HG02798 (cell line): ENCODE measurements at regions not wholly inside any gene's neighbourhood (a gene's known extent, or its start where the extent isn't known, plus 50 kb on each side); places are given as distances from the start of the nearest gene placed in this dataset.
"Not testable (repeated sequence)": the region's sequence is repeated elsewhere in the genome, so short reads cannot be mapped to it uniquely, and the experiment has no call there.

Experiments
- ATAC-seq: cut with Tn5 transposase; IDR thresholded peaks from one replicate; pipeline ENCODE4 v1.9.1; 2021; ENCODE audit warnings: mild to moderate bottlenecking; ENCODE audit not compliant: unreplicated experiment, poor library complexity

DNA sequence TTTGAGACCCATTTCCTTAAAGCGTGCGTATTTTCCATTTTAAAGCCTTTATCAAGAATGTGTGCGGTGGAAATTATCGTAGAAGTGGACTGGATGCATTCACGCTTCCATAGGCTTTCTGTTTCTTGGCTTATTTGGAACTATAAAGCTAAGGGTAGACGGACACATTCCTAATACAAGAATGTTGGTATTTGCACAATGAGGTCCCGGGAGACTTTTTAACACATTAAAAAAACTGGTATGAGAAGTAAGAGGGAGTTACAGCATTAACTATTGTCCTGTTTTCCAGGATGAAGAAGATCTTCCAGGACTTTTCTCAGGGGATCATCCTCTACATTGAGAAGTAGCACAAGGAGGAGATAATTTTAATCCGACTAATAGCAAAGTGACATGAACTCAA is 653.0 kb downstream of the MTRR start:
- no peak for ATAC-seq

DNA sequence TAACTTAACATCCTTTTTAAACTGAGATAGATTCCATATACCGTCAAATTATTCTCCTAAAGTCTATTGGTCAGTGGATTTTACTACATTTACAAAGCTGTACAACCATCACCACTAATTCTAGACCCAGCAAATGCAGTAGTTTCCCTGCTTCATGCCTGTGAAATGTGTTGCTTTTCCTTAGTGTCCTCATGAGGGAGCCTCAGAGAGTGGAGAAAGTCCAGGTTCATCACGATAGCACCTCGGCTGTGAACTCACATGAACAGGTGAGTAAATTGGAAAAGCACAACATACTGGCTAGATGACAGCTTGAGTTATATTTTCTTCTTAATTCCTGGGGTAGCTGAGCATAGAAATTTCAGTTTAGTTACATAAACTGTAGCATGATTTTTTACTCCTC is 653.7 kb downstream of the MTRR start:
- no peak for ATAC-seq

DNA sequence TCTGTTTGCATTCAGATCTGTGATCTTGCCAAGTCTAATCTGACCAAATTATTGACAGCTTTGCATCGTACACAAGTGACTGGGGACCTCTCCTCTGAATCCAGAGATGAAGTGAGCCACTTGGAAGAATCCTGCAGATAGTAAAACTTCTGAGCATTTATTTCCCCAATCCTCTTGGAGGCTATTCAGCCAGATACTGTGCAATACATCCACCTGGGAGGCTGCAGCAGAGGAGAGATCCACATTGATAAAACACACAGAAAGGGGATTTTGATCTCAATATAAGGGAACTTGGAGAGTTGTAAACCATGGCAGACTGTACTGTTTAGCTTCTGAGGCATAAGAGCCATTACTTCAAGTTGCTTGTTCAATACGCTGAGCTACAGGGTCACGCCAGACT is 654.6 kb downstream of the MTRR start:
- no peak for ATAC-seq

DNA sequence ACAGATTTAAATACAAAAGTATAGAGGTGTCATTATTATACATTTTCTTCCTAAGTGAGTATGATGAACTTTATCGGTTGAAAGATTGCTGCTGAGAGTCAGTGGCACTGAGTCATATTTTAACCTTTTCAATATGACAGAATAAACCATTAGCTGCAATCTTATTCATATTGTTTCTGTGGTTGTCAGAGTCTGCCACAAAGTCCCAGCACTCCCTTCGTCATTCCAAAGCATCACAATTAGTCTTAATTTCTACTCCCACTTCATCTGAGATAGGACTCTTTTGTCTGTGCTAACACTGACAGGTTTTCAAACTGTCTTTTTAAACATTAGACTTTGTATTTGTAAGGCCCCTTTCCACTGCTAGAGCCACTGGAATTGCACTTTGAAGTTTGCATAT is 656.9 kb downstream of the MTRR start:
- no peak for ATAC-seq

DNA sequence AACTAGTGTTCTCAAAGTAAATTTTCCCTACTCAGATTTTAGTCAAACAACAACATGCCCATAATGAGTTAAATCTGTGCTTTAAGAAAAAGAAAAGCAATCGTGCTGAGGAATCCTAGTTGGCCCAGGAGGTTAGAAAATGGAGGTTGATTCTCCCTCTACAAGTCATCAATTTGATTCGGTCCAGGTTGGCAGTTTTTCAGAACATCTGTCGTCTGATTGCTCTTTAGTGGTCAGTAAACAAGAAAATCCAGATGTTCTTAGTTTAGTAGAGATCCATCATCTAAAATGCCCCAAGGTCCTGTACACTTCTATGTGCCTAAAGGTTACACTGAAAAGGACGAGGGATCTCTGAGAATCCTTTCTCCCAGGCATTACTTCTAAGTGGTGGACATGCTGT is 659.2 kb downstream of the MTRR start:
- ATAC-seq = no peak

DNA sequence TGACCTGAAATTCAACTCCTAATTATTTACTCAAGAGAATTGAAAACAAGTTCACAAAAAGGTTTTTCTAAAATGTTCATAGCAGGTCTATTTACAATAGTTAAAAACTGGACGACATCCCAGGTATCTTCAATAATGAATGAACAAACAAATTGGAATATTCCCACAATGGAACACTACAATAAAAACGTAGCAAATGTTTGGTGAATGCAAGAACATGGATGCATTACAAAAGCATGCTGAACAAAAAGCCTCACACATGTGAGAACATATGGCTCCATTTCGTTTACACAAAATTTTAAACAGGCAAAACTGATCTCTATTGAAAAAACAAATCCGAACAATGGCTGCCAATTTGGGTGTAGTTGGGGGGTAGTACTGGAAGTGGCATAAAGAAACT is 669.9 kb downstream of the MTRR start:
- no peak for ATAC-seq

DNA sequence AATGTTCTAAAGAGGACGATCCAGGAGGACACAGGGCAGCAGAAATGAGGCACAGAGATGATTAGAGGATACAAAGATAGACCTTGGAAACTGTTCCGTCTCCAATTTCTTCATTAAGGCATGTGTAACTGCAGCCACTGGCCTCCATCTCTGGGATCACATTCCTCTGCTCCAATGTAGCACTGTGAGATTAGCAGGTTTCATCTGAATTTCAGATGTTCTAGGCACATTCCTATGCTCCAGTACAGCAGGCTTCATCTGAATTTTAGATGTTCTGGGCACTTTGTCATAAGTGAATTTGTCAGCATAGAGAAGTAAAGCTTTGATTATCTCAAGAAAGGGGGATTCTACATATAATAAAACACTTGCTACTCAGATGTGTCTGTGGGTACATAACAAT is 671.4 kb downstream of the MTRR start:
- ATAC-seq = no peak

DNA sequence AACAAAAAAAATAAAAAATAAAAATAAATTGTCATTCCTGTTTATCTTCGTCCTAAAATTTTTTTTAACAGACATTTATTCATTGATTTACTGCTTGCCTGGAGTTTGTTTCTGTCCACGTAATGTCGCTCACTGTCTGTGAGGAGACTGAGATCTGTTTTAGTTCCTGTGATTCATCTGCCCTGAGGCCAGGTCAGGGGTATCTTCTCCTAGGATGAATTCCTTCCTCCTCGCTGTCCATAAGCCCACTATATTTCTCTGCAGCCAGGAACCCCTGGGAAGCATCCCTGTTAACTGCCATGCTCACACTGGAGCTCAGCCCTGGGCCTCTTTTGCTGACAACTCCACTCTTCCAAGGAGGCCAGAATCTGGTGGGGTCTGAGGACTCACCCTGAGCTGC is 682.0 kb downstream of the MTRR start:
- ATAC-seq = no peak

DNA sequence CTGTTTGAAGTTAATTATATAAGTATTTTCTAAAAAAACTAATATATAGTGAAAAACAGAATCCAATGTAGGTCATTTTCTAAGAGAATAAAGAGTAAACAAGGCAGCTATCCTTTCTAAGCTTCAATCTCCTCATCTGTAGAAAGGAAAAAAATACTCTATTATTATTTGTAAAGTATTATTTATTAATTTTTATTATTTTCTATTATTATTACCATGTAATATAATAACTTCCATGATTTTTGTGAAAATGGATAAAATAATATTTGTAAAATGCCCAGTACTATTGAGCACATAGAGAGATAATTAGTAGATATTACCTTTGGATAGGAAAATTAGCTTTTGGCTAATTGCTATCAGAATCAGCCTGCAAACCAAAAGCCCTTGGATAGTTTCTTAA is 684.4 kb downstream of the MTRR start:
- ATAC-seq = no peak

DNA sequence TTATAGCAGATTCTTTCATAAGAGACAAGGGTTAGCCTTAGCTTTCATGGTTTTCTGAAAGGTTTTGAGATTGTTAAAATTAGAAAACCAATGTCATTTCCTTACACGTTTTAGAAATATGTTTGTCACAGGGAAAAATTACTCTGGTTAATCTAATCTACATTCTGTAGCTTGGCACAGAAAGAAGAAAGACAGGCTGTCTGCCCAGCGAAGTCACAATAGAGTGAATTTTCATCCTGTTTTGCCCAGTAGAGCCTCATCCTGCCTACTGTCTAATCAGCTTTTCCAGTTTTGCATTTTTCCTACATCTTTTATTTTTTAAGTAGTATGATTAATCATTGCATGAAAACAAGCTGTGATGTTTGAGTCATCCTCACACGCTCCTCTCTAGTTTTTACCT is 688.8 kb downstream of the MTRR start:
- ATAC-seq = no peak

DNA sequence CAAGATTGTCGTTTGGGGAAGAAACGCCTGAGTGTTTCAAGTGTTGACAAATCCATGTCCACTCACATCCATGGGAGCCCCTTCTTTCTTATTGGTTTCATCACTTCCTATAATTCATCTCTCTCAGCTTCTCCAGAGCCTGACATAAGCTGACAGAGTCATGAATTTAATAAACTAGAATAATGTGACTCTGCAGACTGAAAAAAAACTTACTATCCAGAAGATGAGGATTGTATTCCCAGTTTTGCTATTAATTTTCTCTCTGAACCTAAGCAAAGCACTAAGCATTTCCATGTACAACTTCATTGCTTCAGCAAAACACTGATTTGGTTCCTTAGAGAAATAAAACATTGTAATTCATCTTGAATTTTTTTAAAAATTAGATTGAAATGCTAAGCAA is 691.8 kb downstream of the MTRR start:
- no peak for ATAC-seq

DNA sequence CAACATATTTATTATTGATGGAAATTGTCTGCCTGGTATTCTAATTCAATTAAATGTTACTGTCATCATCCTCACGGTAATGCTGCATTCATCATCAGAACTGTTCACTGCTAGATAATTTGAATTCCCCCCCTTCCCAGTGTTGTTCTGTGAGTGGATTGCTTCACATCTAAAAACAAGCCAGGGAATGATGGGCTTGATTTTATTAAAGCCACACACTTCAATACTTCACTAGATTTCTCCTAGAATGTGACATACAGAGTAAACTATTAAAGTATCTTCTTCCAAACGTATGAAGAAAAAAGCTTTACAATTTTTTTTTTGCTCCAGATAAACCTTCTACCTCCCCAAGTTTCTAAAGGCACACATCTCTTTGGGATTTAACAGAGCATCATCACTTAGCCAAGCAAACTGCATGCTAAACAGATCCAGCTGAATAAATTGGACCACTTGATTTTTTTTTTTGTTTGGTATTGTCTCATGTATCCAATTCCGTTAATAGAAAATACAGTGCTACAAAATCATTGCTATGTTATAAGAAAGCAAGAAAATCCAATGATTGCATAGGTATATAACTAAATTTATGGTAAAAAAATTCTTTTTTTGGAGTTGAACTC is 692.4 kb downstream of the MTRR start:
- ATAC-seq = no peak

DNA sequence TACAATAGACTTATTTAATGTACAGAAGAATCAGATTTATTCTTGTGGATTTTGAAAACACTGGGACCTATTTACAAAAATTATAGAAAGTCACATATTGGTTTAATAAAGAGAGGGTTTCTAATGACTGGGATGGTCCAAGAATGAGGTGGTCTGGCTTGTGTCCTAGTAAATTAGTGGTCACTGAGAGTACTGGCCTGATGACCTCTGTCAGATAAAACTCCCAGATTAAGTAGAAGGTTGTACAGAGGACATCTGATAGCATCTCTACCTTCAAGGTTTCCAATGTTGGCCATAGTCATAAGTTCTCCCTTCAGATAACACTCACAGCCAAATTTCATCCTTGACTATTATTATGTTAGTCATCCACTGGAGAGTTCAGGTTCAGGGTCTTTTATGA is 692.9 kb downstream of the MTRR start:
- no peak for ATAC-seq

DNA sequence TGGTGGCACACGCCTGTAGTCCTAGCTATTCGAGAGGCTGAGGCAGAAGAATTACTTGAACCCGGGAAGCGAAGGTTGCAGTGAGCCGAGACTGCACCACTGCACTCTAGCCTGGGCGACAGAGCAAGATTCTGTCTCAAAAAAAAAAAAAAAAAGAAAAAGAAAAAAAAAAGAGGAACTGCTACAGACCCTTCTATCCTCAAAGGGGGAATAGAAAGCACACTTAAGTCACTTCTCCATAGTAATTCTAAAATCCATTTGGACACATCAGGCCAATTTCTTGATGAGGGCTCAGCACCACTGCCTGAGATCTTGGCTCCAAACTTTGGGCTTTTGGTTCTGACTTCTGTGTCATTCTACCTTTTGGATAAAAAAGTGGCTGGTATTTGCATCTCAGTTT is 694.6 kb downstream of the MTRR start:
- ATAC-seq = not testable (repeated sequence)

DNA sequence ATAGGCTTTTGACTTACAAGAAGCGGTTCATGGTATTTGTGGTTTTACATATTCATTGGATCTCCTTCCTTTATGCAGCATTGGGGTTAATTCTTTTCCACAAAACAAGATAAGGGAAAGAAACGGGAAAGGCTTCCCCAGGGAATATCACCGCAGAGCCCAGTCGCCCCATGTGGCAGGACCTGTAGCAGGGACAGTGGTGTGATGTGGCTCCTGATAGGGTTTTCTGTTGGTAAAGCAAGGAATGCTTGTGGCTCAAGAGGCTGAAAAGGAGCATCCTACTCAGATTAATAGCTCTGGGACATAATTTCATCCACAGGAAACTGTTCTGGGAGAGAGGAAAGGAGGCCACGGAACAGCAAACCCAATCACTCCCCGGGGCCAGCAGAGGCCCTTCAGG is 699.9 kb downstream of the MTRR start:
- no peak for ATAC-seq

DNA sequence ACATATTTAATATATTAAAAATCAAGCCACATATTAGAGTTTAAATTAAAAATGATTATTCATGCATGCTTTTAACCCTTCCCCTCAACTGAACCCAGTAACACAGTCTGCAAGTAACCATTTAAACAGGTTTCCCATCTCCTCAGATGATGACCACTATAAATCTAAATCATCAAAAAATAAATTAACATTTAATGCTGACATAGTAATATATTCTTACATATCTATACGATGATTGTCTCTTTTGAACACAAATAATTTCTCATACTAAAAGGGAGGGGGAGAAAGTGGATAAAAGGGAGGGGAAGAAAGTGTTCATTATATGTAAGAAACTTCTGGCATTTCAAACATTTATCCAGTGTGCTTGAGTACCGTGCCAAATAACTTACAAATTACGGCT is 701.6 kb downstream of the MTRR start:
- no peak for ATAC-seq

DNA sequence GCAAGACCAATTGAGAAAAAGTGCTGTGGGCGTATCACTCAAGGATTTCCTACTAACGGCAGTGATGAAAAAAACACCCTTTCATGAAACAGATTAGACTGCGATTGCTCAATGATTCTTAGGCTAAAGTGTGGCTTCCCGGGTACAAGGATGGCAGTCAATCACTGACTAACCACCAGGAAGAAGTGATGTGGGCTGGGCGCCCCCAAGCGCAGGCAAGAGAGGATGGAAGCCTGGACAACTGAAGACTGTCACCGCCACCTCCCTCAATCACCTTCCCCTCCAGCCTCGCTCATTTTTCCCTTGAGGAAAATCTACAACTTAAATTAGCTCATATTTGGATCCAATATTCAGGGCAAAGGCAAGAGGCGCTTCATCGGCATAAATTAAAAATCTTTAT is 707.2 kb downstream of the MTRR start:
- no peak for ATAC-seq

DNA sequence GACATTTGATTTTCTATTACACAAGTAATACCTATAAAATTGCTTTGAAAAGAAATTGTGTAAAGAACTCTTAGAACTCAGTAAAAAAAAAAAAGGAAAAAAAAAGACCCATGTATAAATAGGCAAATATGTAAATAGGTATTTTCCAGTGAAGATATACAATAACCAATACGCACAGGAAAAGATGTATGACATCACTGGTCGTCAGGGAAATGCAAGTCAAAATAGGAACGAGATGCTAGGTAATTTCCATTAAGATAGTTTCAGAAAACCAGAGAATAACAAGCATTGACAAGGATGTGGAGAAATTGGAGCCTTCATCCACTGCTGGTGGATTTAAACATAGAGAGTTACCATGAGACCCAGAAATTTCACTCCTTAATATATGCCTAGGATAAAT is 708.8 kb downstream of the MTRR start:
- ATAC-seq = peak; percentile 79

DNA sequence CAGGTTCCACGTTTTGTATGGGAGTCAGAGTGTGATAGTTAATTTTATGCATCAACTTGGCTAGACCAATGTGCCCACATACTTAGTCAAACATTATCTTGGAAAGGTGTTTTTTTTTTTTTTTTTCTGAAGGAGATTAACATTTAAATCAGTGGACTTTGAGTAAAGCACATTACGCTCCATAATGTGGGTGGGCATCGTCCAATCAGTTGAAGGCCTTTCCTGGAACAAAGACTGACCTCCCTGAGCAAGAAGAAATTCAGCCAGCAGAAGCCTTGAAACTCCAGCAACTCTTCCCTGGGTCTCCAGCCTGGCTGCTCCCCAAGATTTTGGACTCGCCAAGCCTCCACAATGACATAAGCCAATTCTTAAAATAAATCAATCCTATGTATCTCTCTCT is 711.4 kb downstream of the MTRR start:
- no peak for ATAC-seq

DNA sequence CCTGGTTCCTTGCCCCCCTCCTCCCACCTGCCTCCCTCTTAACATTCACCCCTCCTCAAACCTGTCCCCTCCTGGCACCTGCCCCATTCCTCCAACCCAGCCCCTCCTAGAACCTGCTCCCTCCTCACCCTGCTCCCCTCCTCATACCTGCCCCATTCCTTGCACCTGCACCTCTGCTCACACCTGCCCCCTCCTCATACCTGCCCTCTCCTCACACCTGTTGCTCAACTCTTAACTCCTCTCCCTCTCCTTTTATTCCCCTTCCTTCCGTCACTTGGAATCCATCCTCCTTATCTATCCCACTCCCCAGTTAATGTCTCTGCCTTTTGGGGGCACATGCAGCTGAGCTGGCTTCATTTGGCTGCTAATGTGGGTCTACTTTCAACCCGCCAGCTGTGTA is 712.1 kb downstream of the MTRR start:
- no peak for ATAC-seq

DNA sequence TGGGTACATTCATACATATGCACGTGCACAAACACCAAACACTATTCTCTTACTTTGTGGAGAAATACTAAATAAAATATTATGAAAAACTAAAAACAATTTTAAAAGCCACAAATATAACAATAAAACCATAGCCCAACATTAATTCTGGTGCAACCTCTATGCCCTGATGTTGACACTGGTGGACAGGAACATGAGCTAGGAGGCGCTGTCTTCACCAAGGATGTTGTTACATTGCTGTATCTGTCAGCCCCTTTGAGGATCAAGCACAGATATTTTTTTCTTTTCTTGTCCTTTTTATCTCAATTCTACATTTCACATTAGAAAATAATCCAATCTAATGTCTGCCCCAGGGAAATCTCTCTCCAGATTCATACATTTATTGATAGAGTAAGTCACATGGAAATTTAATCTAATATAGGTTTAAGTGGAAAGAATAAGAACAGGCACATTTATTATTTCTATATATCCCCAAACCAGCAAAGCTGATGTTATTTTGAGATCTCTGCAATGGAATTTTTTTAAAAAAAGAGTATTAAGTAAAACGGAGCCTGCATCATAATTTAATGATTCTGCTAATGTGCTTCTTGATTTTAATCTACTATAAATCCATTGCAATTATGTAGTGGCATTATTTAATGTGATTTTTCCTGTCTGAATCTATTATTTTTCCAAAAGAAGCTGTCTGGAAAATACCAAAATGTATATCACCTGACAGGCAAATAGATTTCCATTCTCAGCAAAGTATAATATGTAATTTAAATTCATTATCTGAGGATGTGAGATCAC is 716.5 kb downstream of the MTRR start:
- ATAC-seq = no peak

DNA sequence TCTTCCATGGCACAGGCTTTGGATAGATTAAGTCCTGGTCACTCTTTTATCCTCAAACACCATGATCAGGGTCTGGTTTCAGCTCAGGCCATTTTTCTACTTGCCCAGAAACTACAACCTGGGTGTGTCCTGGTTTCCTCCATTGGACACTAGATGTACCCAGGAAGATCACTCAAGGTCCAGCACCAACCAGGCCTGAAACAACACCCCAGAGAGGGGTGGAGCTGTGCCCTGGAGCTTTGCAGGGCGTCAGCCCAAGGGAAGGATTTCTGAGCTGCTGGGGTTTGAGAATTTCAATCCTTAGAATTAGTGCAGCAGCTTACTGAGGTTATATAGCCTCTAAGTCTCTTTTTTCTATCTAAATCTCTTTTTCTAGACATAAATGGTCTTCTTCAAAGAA is 722.0 kb downstream of the MTRR start:
- ATAC-seq = no peak
